HG03439 (cell line): ENCODE measurements at regions not wholly inside any gene's neighbourhood (a gene's known extent, or its start where the extent isn't known, plus 50 kb on each side); places are given as distances from the start of the nearest gene placed in this dataset.
"Not testable (repeated sequence)": the region's sequence is repeated elsewhere in the genome, so short reads cannot be mapped to it uniquely, and the experiment has no call there.

ENCODE experiments used
- ATAC-seq: cut with Tn5 transposase; IDR thresholded peaks from one replicate; pipeline ENCODE4 v1.9.1; 2021; ENCODE audit warnings: mild to moderate bottlenecking, moderate library complexity; ENCODE audit not compliant: unreplicated experiment

DNA sequence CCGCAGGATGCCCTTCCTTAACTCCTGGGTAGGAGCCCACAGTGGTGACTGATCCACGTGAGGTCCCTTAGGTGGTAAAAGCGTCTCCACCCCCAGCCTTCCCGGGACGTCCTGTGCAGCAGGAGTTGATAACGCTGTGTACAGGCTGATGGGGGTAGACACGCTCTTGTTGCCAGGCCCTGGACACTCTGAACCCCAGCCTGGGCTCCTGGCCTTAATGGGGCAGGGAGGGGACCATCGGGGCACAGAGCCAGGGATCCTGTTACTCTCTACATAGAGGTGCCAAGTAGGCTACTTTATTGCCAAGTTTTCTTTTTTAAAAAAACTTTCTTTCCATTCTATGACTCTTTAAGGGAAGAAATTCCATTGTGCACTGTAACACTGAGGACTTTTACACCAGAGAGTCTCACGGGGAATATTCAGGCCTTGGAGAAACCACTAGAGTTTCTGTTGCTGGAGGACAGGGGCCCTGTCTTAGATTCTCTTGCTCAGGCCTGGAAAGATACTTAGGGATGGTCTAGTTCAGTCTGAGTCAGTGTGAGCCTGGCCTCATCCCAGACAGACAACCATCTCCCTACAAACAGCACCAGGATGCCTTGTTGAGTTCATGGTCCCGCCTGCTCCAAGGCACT, 104.3 kb upstream of the RNU6-1 start:
- no peak for ATAC-seq

DNA sequence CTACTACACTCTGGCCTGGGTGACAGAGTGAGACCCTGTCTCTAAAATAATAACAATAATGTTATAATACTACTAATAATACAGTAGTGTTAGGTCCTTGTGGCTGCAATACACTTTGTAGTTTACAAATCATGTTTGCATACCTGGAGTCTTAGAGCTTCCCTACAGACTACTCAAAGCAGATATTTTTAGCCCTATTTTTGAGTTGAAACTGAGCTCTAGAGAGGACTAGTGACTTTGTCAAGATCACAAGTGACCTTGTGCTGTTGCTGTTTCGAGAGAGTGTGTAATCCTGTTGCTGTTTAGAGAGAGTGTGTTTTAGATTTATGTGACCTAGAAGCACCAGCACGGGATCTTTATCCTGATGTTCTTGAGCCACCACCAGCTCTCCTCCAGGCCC, 105.3 kb upstream of the RNU6-1 start:
- ATAC-seq, result no peak

DNA sequence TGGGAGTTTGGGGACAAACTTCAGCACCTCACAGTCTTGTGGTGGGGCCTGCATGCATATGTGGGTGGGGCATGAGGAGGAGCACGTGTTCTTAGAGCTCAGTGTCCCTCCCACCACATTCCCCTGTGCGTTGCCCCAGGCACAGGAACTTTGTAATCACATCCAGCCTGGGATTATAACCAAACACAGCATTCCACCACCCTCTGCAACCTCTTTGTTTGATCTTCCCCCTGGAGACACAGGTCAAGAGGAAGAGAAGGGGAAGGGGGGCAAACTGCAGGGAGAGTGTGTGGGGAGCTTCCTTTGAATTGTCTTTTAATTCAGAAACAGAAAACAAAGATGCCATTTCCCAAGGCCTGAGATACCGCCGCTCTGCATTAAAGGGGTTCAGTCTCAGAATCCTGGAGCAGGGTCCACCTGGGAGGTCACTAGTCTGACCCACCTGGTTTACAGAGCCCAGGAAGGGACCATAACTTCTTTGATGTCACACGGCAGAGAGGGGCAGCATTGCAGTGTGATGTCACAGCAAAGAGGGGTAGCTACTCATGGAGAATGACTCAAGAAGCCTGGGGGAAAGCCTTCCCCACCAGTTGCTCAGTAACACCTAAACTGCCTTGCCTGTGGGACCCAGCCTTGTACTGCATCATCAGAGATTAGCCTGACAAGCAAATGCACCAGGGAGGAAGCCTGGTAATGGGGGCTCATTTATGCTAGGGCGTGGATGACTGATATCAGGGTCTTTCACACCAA, 106.3 kb upstream of the RNU6-1 start:
- ATAC-seq, result no peak

DNA sequence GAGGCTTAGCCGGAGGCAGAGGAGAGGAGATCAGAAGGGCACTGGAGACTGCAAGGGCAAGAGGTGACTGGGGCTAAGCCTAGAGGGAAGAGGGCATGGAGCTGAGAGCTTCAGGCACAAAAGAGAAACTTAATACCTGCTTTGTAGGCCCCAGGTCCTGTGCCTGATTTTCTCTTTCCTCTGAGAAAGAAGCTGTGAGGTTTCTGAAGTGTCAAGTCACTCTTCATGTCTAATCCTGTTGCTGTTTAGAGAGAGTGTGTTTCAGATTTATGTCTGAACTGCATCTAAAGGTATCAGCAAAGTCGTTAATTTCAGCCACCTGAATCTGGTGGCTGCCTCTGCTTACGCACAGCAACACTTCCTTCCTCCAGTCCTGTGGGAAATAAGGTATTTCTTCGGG, 106.9 kb upstream of the RNU6-1 start:
- no peak for ATAC-seq

DNA sequence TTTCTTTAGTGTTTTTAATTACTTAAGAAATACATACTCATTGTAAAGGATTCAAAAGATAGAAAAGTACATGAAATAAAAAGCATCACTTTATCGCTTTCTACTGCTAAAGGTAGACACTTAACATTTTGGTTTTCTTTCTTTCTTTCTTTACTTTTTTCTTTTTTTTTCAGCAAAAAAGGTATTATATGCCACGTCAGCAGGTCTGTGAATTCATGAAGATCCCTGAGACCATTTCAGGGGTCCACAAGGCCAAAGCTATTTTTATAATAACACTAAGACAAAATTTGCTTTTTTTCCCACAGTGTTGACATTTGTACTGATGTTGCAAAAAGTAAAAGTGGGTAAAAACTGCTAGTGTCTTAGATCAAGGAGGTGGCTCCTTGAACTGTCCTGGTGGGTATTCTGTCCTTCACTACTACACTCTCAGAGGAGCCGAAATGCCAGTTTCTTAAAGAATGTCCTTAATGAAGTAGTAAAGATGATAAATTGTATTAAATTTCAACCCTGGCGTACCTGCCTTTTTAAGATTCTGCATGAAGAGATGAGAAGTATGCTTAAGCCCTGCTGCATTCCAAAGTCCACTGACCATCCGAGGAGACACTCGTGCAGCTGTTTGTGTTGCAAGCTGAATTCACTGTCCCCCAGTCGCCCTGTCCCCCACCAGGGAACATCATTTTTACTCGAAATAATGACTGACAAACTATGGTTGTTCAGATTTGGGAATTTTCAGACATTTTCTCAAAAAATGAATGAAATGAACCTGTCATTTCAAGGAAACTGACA, 106.7 kb upstream of the PIAS1 start:
- no peak for ATAC-seq

DNA sequence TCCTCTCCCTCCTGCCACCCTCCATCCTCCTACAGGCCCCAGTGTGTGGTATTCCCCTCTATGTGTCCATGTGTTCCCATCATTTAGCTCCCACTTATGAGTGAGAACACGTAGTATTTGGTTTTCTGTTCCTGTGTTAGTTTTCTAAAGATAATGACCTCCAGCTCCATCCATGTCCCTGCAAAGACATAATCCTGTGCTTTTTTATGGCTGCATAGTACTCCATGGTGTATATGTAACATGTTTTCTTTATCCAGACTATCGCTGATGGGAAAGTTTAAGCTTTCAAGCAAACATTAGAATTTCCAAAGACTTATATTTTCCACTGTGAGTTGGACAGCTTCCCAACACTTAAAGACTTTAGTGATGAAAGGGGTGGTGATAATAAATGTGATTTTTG, 105.9 kb upstream of the PIAS1 start:
- no peak for ATAC-seq

DNA sequence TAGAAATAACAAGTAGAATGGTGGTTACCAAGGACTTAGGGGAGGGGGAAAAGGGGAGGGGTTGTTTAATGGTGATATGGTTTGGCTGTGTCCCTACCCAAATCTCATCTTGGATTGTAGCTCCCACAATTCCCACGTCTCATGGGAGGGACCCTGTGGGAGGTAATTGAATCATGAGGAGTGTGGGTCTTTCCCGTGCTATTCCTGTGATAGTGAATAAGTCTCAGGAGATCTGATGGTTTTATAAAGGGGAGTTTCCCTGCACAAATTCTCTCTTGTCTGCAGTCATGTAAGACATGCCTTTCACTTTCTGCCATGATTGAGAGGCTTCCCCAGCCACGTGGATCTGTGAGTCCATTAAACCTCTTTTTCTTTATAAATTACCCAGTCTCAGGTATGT, 102.9 kb upstream of the PIAS1 start:
- ATAC-seq, result not testable (repeated sequence)

DNA sequence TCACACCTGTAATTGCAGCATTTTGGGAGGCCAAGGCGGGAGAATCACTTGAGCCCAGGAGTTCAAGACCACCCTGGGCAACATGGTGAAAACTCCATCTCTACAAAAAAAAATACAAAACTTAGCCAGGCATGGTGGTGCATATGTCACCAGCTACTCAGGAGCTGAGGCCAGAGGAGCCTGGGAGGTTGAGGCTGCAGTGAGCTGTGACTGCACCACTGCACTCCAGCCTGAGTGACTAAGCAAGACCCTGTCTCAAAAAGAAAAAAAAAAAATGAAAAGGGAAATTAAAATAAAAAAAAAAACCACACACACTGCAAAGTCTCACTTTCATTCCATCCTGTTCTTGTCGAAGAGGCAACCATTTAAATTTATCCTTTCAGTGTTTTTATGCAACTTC, 100.8 kb upstream of the PIAS1 start:
- ATAC-seq, result no peak

DNA sequence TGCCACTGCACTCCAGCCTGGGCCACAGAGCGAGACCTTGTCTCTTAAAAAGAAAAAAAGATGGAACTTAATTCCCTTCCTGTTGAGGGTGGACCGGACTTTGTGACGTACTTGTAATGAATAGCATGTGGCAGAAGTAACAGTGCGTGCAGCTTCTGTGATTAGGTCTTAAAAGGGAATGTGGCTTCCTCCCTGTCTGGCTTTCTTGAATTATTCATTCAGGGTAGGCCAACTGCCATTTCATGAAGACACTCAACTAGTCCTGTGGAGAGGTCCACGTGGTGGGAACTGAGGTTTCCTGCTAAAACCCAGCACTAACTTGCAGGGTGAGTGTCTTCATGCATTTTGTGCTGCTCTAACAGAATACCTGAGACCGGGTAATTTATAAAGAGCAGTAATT, 98.9 kb upstream of the PIAS1 start:
- ATAC-seq, result no peak

DNA sequence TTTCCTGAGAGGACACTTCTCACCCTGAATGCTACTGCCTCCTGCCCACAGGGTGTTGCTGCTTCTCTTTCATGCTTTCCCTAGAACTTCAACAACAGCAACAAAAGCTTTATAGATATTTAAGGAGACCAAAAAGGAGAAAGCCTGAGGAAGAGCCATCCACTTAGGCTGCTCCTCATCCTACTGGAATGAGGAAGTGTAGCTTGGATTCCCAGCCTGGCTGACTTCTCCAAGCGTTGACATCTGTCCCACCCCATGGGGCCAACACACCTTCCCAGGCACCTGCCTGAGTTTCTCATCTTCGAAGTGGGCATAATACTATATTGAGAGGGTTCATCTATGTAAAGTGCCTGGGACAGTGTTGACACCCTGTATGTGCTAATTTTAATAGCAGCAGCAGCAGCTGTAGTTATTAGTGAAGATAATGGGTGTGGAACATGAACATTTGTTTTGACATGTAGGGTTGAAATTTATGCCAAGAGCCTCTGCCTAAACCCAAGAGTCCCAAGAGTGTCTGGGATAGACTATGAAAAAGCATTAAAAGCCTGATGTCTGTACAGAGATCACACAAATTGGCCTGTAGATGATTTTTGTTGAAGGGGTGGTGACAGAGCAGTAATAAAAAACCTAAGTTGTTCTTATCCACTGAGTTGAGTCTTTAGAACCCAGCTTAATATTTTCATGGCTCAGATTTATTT, 96.5 kb upstream of the PIAS1 start:
- no peak for ATAC-seq

DNA sequence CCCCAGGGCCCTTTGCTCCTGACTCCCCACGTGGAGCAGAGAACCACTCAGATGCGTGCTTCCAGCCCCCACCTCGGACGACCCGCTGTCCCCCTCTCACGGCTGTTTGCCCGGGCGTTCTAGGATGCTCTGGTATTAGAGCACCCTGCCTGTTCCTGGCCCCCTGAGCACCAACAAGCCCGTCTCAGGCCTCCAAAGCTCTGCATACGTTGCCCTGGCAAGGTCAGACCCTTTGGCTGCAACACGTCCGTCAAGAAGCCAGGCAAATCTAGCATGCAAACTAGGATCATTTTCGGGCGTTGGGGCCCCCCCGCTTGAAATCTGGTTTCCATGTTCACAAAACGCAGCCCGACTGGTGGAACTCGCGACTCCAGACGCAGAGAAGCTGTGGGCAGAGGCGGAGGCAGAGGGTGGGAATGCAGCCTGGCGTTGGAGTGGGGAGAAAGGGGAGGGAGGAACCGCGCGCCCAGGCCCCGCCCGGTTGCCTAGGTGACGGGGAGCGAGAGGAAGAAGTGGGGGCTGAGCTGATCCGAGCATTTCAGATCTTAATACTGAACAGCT, 86.2 kb upstream of the PIAS1 start:
- ATAC-seq, result no peak

DNA sequence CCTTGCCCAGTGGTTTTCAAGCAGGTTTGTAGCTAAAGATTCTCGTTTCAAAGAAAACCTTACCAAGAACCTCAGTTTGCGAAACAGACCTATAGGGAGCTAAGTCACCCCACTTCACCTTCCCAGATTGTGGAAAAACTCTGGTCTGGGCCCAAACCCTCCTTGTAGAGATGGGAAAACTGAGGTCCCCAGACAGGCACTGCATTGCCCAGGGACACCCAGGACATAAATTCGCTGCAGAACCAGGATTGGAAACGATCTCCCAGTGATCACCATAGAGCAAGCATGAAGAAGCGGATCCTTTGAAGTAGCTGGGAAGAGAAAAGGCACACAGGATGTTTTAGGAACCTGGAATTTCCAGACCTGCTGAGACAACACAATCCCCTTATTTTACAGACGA, 85.6 kb upstream of the PIAS1 start:
- ATAC-seq, result no peak

DNA sequence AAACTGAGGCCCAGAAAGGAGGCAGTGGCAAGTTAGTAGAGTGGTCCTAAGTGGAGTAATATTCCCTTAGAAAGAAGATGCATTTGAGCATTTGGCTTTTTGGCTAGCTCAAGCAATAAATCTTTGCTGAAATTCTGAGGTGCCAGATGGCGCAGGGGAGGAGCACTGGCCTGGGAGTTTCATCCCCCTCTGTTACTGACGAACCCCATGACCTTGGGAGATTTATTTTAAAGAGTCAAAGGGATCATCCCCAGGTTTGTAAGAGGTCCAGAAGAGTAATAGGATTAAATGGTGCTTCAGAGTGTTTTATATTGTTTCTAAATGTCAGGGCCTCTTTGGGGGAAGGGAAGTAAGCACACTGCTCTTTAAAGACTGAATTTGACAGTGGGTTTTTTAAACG, 85.1 kb upstream of the PIAS1 start:
- ATAC-seq, result no peak

DNA sequence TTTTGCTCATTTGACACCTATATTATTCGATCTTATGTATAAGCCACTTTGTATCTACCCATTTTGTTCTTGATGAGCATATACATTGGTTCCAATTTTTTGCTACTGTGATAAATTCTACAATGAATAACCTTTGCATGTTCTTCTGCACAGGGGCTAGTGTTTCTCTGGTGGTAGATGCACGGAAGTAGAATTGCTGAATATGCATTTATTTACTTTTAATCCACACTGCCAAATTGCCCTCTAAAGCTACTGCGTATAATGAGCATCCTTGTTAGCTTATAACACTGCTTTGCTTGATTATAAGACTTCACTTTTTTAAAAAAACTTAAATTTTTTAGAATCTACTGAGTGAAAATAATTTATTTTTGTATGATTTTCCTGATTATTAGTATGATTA, 84.2 kb upstream of the PIAS1 start:
- ATAC-seq, result no peak

DNA sequence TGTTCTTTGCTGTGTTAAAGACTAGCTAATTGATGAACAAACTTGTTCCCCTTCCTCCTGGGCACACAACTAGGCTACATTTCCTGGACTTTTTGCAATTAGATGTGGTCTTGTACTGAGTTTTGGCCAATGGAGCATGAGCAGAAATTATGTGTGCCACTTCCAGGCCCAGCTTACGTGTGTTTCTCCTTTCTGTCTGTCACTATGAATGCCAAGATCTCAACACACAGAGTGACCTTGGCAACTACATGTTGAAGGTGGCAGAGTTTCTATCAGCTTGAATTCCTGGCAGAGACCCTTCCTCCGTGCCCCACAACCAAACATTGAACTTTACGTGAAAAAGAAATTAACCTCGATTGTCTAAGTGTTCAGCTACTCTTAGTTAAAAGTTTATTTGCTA, 81.7 kb upstream of the PIAS1 start:
- ATAC-seq, result no peak

DNA sequence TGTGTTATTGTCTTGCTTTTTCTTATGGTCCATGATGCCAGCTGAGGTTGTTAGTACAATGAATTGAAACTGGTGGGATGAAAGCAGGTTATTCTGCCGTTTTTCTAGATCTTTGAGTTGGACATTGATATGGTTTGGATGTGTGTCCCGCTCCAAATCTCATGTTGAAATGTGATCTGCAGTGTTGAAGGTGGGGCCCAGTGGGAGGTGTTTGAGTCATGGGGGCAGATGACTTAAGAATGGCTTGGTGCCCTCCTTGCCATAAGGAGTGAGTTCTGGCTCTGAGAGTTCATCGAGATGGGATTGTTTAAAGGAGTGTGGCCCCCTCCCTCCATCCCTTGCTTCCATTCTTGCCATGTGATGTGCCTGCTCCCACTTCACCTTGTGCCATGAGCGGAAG, 80.3 kb upstream of the PIAS1 start:
- no peak for ATAC-seq

DNA sequence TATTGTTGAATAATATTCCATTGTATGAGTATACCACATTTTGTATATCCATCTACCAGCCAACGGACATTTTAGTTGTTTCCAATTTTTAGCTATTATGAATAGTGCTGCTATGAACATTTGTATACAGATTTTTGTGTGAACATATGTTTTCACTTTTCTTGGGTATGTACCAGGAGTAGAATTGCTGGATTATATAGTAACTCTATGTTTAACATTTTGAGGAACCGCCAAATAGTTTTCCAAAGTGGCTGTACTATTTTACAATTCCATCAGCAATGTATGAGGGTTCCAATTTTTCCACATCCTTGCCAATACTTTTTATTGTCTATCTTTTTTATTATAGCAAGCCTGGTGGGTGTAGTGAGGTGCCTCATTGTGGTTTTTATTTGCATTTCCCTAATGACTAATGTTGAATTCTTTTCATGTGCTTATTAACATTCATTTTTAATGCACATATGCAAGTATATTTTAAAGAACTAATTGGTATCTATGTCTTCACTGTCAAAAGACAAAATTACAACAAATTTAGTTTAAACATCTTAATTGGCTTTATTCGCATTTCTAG, 77.5 kb upstream of the PIAS1 start:
- ATAC-seq, result no peak

DNA sequence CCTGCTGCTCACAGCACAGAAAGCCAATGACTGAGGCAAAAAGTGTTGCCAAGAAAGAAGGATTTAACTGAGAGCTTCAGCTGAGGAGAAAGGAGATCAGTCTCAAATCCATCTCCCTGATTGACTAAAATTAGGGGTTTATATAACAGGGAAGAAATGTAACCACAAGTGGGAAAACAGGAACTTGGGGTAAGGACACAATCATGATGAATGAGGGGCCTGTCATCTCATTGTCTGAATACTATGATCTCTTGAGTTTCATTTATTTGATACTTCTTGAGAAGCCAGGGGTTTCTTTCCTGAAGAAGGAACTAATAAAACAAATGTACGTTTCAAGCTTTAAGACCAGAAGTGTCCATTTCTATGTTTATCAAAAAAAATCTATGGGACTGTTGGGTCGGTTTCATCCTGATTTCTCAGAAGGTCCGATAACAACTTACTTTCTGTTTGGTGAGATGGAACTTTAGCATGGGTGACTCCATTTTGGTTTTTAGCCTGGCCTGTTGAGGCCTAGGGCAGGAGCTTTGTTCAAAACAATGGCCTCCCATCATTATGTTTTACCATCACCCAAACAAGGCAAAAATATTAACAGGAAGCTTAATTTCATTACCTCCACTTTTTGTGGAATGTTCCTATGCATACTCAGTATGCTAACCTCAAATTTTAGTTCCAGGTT, 76.6 kb upstream of the PIAS1 start:
- no peak for ATAC-seq

DNA sequence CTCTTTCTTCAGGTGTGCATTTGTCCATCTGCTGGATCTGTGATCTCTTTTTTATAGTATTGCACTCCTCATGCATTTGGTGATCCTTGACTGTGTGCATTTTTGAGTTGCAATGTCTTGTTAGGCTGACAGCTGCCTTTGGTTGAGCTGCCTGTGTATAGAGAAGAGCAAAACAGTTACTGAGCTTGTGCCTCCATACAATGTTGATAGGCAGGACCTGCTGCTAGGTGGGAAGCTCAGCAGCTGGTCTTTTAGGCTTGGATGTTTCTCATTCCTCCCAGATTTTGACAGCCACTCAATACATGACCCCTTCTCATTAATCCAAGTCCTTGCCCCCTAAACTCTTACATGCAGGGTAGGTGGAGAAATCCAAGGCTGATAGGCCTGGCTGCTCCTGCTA, 74.8 kb upstream of the PIAS1 start:
- no peak for ATAC-seq

DNA sequence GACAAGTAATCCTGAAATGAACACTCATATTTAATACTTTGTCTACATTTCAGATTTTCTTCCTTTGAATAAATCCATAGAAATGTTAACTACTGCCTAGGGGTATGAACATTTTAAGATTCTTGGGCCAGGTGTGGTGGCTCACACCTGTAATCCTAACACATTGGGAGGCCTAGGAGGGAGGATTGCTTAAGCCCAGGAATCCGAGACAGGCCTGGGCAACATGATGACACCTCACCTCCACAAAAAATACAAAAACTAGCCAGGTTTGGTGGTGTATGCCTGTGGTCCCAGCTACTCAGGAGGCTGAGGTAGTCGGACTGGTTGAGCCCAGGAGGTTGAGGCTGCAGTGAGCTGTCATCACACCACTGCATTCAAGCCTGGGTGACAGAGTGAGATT, 73.9 kb upstream of the PIAS1 start:
- no peak for ATAC-seq
